PC-3 (cell line): ENCODE measurements at regions not wholly inside any gene's neighbourhood (a gene's known extent, or its start where the extent isn't known, plus 50 kb on each side); places are given as distances from the start of the nearest gene placed in this dataset.

Experiments used
- ATAC-seq: fragments of 200-7000 bp; cut with Tn5 transposase; 2 replicates; pipeline ENCODE4 v1.9.1; 2020; ENCODE audit warnings: mild to moderate bottlenecking, moderate library complexity
- BruUV-seq: library from RNA; stranded (reverse); fragments of 400-500 nt; replicated peaks from 2 replicates; lab custom pipeline; 2021; lab: Mats Ljungman, UMichigan
- CTCF ChIA-PET: fragments of 300-600 bp; sonication (Branson Sonifier 250); formaldehyde crosslinking; loops from one replicate; lab custom pipeline; 2022; ENCODE audit warnings: antibody characterized with exemption; lab: Charles Lee
- POLR2A ChIA-PET: fragments of 300-600 bp; sonication (Branson Sonifier 250); formaldehyde crosslinking; loops from one replicate; lab custom pipeline; 2022; ENCODE audit warnings: antibody characterized with exemption; ENCODE audit not compliant: unreplicated experiment; lab: Charles Lee
- DNase-seq: peaks from one replicate; pipeline ENCODE4 v3.0.0-alpha.2; 2015
- H2AFZ ChIP-seq: fragments of 300-600 bp; sonication (generic); 2 replicates; pipeline ENCODE4 v1.6.0; 2016; ENCODE audit warnings: antibody characterized with exemption, low read length
- H3F3A ChIP-seq: fragments of 300-600 bp; sonication (generic); one replicate; pipeline ENCODE4 v1.6.0; 2017; ENCODE audit warnings: antibody characterized with exemption, low read length, control low read depth, mild to moderate bottlenecking; ENCODE audit not compliant: unreplicated experiment
- H3K27ac ChIP-seq: fragments of 300-600 bp; sonication (generic); 2 replicates; pipeline ENCODE4 v1.5.1; 2016; ENCODE audit warnings: mild to moderate bottlenecking, low read length
- H3K27me3 ChIP-seq: fragments of 300-600 bp; sonication (generic); 2 replicates; pipeline ENCODE4 v1.6.1; 2016; ENCODE audit warnings: low read length, mixed read lengths
- H3K36me3 ChIP-seq: fragments of 300-600 bp; sonication (generic); 2 replicates; pipeline ENCODE4 v1.6.1; 2016; ENCODE audit warnings: low read depth, mixed run types, low read length, mixed read lengths
- H3K4me1 ChIP-seq: fragments of 300-600 bp; sonication (generic); 2 replicates; pipeline ENCODE4 v1.5.1; 2016; ENCODE audit warnings: low read length; ENCODE audit not compliant: insufficient read depth
- H3K4me2 ChIP-seq: fragments of 300-600 bp; sonication (generic); 2 replicates; pipeline ENCODE4 v1.6.0; 2016; ENCODE audit warnings: low read length
- H3K4me3 ChIP-seq: fragments of 300-600 bp; sonication (generic); 2 replicates; pipeline ENCODE4 v1.5.1; 2016; ENCODE audit warnings: mild to moderate bottlenecking, low read length, mixed read lengths
- H3K79me2 ChIP-seq: fragments of 300-600 bp; sonication (generic); 2 replicates; pipeline ENCODE4 v1.6.1; 2017; ENCODE audit warnings: low read length, mixed read lengths
- H3K9ac ChIP-seq: fragments of 300-600 bp; sonication (generic); 2 replicates; pipeline ENCODE4 v1.6.0; 2016; ENCODE audit warnings: mild to moderate bottlenecking, low read length
- H3K9me2 ChIP-seq: fragments of 300-600 bp; sonication (generic); replicated peaks from 2 replicates; pipeline ENCODE4 v1.6.1; 2016; ENCODE audit warnings: mixed run types, low read length, mixed read lengths
- H3K9me3 ChIP-seq: fragments of 300-600 bp; sonication (generic); 2 replicates; pipeline ENCODE4 v1.6.1; 2016; ENCODE audit warnings: low read length, mixed read lengths
- H4K20me1 ChIP-seq: fragments of 300-600 bp; sonication (generic); 2 replicates; pipeline ENCODE4 v1.6.1; 2016; ENCODE audit warnings: low read length, mixed read lengths
- CTCF ChIP-seq: fragments of 300-600 bp; sonication (generic); conservative IDR thresholded peaks from 2 replicates; pipeline ENCODE4 v1.5.1; 2017; ENCODE audit warnings: antibody characterized with exemption, low read depth, mild to moderate bottlenecking, low read length
- EZH2 ChIP-seq: fragments of 300-600 bp; sonication (generic); IDR thresholded peaks from one replicate; pipeline ENCODE4 v1.6.1; 2017; ENCODE audit warnings: antibody characterized with exemption, mild to moderate bottlenecking, low read length; ENCODE audit not compliant: unreplicated experiment
- EZH2phosphoT487 ChIP-seq: fragments of 300-600 bp; sonication (generic); IDR thresholded peaks from 2 replicates; pipeline ENCODE4 v1.6.1; 2018; ENCODE audit warnings: mild to moderate bottlenecking, antibody characterized with exemption, low read length, borderline replicate concordance
- intact Hi-C: fragments of 100-400 bp; cut with micrococcal nuclease; formaldehyde crosslinking; loops from 2 replicates; pipeline ENCODE4 v1.9.0; 2023

GRCh38 chr1:29825941-29826415 lies 589.7 kb downstream of the PTPRU start:
- Histone ChIP-seq H3K9me2 (no peaks in the 10 kb centered on the region), H2AFZ (no peak overlapping the region), H3K27ac (no peak overlapping the region), H3K27me3 (peaks cover 67% of the 10 kb centered on the region), H4K20me1 (no peaks in the 10 kb centered on the region), H3K9me3 (no peaks in the 10 kb centered on the region), H3K79me2 (no peaks in the 10 kb centered on the region), H3K4me3 (no peak overlapping the region), H3K9ac (no peak overlapping the region), H3F3A (no peaks in the 10 kb centered on the region), H3K4me1 (no peaks in the 10 kb centered on the region), H3K4me2 (no peak overlapping the region), H3K36me3 (no peaks in the 10 kb centered on the region)
- BruUV-seq, result no TSS peak
- ATAC-seq (no peak), DNase-seq (no peak)
- ChIA-PET CTCF (no interaction called here), POLR2A (no interaction called here)
- TF ChIP-seq EZH2, result no peak
- no peak for TF ChIP-seq EZH2phosphoT487
- TF ChIP-seq CTCF, result no peak
- intact Hi-C loops, result no loop called here

- Histone ChIP-seq H3F3A (no peaks in the 10 kb centered on the region), H3K4me2 (no peak overlapping the region), H3K79me2 (no peaks in the 10 kb centered on the region), H4K20me1 (no peaks in the 10 kb centered on the region), H3K4me1 (no peaks in the 10 kb centered on the region), H3K9me2 (no peaks in the 10 kb centered on the region), H3K27ac (no peak overlapping the region), H3K36me3 (no peaks in the 10 kb centered on the region), H3K4me3 (no peak overlapping the region), H2AFZ (no peak overlapping the region), H3K9me3 (no peaks in the 10 kb centered on the region), H3K9ac (no peak overlapping the region), H3K27me3 (peaks cover 65% of the 10 kb centered on the region)
- no peak for ATAC-seq
- ChIA-PET POLR2A (no interaction called here), CTCF (no interaction called here)
- no peak for DNase-seq
- TF ChIP-seq EZH2, result no peak
- TF ChIP-seq CTCF, result no peak
- no peak for TF ChIP-seq EZH2phosphoT487
- intact Hi-C loops, result no loop called here
- BruUV-seq, result no TSS peak
Observed at GRCh38 chr1:29825274-29825940, 589.1 kb downstream of the PTPRU start.

- POLR2A ChIA-PET, result no interaction called here
- intact Hi-C loops, result no loop called here
- no peak for ATAC-seq
Observed at GRCh38 chr1:29824511-29825273, 588.4 kb downstream of the PTPRU start.

More at GRCh38 chr1:29824511-29825273, 588.4 kb downstream of the PTPRU start:
- CTCF ChIA-PET, result no interaction called here
- Histone ChIP-seq H4K20me1 (no peaks in the 10 kb centered on the region), H3K36me3 (no peaks in the 10 kb centered on the region), H3F3A (no peaks in the 10 kb centered on the region), H3K4me2 (no peak overlapping the region), H3K9me2 (no peaks in the 10 kb centered on the region), H3K9ac (no peak overlapping the region), H3K79me2 (no peaks in the 10 kb centered on the region), H2AFZ (no peak overlapping the region), H3K4me1 (no peaks in the 10 kb centered on the region), H3K9me3 (no peaks in the 10 kb centered on the region), H3K4me3 (no peak overlapping the region), H3K27ac (no peak overlapping the region), H3K27me3 (peaks cover 58% of the 10 kb centered on the region)
- BruUV-seq, result no TSS peak
- TF ChIP-seq EZH2phosphoT487, result no peak
- no peak for TF ChIP-seq EZH2
- no peak for TF ChIP-seq CTCF
- DNase-seq, result no peak
